ENCODE measurements at regions not wholly inside any gene's neighbourhood (a gene's known extent, or its start where the extent isn't known, plus 50 kb on each side); places are given as distances from the start of the nearest gene placed in this dataset.

DNA sequence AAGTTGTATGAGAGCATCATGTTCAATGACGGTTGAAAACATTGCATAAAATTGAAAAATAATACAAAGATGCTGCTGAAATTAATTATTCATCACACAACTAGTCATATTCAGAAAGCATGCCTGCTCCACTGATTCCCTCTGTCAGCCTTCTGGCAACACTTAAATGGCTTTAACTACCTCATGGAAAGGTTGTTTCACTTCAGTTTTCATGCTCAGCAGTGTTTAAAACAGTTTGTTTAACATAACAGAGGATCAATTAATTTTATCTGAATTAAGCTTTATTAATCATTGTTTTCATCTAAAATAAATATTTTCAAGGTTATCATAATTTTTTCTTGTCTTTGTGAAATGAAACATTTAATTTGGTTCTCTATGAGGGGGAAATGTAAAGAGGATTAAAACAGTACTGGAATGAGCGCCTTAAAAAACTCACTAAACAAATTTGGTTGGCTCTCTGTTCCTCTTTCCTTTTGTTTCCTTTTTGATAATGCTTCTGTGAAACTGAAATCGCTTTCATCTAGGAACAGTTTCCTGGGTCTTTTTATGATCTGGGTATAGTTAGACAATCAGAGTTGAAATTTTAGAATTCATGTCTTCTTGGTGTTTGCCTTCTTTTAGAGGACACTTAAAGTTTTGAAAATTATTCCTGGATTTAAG is 427.4 kb downstream of the SH2D4B start:
- TF ChIP-seq, protein P1, sequence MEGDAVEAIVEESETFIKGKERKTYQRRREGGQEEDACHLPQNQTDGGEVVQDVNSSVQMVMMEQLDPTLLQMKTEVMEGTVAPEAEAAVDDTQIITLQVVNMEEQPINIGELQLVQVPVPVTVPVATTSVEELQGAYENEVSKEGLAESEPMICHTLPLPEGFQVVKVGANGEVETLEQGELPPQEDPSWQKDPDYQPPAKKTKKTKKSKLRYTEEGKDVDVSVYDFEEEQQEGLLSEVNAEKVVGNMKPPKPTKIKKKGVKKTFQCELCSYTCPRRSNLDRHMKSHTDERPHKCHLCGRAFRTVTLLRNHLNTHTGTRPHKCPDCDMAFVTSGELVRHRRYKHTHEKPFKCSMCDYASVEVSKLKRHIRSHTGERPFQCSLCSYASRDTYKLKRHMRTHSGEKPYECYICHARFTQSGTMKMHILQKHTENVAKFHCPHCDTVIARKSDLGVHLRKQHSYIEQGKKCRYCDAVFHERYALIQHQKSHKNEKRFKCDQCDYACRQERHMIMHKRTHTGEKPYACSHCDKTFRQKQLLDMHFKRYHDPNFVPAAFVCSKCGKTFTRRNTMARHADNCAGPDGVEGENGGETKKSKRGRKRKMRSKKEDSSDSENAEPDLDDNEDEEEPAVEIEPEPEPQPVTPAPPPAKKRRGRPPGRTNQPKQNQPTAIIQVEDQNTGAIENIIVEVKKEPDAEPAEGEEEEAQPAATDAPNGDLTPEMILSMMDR (IDR thresholded peaks at IDR 0.05) = no peak
- TF ChIP-seq POLR2A (IDR thresholded peaks at IDR 0.05) = no peak

Measured in breast epithelium (tissue), 3 donors.